Esophagus squamous epithelium (tissue), 4 donors: ENCODE measurements at regions not wholly inside any gene's neighbourhood (a gene's known extent, or its start where the extent isn't known, plus 50 kb on each side); places are given as distances from the start of the nearest gene placed in this dataset.

Experiments used
- POLR2A ChIP-seq, 4 donors: fragments of 450-650 bp; IDR thresholded peaks; one replicate each; pipeline ENCODE4 v1.6.1; 2017; ENCODE audit warnings: antibody characterized with exemption in 4 of 4, mild to moderate bottlenecking in 4 of 4, moderate library complexity in 3 of 4
- TF ChIP-seq, protein P1 (sequence below), 6 experiments: fragments of 450-650 bp in 4 of 6; fragments of 200-600 bp in 2 of 6; sonication (generic) in 2 of 6; IDR thresholded peaks; one replicate each; pipeline ENCODE4 v1.5.1; 2016 to 2019; ENCODE audit warnings: antibody characterized with exemption in 6 of 6, mild to moderate bottlenecking in 4 of 6, moderate library complexity in 4 of 6

DNA sequence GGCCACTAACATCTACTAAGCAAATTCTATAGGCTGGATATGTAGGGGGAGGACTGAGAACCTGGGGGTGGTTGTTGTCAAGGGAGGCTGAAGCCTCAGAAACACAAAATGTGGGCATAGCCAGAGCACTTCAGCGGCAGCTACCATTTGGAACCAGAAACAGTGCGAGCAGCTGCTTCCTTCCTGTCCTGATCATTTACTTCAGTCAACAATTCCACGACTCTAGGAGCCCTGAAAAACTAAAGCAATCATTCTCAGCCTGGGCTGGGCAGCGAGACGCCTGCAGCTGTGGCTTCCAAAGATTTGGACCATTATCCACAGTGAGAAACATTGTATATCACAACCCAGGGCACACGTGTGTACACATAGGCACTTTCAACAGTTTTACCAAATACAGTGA, 93.9 kb upstream of the WSCD1 start:
- TF ChIP-seq, protein P1, sequence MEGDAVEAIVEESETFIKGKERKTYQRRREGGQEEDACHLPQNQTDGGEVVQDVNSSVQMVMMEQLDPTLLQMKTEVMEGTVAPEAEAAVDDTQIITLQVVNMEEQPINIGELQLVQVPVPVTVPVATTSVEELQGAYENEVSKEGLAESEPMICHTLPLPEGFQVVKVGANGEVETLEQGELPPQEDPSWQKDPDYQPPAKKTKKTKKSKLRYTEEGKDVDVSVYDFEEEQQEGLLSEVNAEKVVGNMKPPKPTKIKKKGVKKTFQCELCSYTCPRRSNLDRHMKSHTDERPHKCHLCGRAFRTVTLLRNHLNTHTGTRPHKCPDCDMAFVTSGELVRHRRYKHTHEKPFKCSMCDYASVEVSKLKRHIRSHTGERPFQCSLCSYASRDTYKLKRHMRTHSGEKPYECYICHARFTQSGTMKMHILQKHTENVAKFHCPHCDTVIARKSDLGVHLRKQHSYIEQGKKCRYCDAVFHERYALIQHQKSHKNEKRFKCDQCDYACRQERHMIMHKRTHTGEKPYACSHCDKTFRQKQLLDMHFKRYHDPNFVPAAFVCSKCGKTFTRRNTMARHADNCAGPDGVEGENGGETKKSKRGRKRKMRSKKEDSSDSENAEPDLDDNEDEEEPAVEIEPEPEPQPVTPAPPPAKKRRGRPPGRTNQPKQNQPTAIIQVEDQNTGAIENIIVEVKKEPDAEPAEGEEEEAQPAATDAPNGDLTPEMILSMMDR (IDR thresholded peaks at IDR 0.05) = no peak
- no peak for TF ChIP-seq POLR2A (IDR thresholded peaks at IDR 0.05)
